HPDE6-E6E7 (cell line): ENCODE measurements at regions not wholly inside any gene's neighbourhood (a gene's known extent, or its start where the extent isn't known, plus 50 kb on each side); places are given as distances from the start of the nearest gene placed in this dataset.
"Not testable (repeated sequence)": the region's sequence is repeated elsewhere in the genome, so short reads cannot be mapped to it uniquely, and the experiment has no call there.

Source experiments
- DNase-seq: peaks from one replicate; pipeline ENCODE4 v3.0.0; 2011; ENCODE audit warnings: missing footprints; ENCODE audit errors: extremely low spot score

DNA sequence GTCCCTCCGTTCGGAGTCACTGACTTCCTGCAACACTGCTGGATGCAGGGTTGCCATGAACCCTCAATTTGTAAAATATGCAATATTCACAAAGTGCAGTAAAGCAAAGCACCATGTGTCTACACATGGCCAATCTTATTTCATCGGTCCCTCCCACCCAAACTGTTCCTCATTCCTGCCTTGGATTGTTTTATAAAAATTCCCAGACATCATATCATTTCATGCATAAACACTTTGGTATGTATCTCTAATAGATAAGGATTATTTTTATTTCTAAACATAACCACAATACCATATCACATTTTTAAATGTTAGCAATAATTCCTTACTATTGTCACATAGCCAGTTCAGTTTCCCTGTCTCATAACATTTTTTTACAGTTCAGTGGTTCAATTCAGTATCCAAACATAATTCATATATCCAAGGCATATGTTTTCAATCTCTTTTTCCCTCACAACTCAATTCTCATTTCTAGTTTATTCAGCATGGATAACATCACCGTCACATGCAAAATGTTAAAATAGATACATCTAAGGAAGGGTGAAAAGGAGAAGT lies 82.0 kb upstream of the PCAT7 start:
- DNase-seq: no peak

DNA sequence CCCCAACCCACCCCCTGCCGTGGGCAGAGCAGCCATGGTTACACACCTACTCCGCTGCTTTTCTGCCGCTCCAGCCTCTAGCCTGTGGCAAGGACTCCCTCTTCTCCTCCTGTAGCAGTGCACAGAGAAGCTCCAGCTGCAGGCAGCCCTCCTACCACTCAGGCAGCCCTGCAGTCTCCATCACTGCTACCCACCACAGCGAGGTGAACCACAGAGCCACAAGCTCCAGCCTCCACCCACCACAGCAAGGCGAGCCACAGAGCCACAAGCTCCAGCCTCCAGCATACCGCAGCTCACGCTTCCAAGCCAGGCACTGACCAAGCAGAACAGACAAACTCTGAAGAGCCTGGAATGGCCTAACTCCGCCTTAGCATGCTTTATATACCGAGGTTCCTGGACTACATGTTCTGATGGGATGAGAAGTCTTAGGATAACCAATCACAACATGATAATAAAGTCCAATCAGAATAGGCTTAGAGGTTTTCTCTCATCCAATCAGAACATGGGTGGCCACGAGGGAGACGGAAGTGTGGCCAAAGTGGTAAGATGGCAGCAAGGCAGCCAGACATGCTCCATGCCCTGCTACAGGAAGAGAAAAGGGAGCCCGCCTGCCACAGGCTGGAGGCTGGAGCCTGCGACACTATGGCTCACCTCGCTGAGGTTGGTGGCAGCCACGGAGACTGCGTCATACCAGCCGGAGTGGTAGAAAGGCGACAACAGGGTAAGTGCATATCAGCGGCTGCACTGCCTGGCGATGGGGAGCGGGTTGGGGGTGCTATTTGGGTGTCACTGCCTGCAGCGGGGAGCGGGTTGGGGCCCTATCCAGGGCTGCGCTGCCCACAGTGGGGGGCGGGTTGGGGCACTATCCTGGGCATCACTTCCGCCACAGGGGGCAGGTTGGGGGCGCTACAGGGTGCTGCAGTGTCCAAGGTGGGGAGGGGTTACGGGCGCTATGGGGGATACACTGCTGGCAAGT lies 75.8 kb upstream of the PCAT7 start:
- no peak for DNase-seq

DNA sequence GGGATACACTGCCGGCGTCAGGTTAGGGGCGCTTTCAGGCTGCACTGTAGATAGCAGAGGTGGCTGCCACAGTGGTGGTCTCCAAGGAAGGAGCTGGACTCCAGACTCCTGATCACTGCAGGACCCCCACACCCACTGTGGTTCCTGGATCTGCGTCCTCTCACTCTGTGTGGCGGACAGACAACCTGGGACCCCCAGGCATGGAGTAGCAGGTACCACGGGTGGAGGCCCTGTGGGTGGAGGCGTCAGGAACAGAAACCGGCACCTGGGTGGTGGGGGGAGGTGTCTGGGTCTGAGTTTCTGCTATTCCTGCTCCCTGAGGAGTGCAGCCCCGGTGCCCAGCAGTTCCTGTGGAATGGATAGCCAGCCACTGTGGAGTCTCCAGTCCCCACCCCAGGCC lies 75.1 kb upstream of the PCAT7 start:
- DNase-seq: no peak

DNA sequence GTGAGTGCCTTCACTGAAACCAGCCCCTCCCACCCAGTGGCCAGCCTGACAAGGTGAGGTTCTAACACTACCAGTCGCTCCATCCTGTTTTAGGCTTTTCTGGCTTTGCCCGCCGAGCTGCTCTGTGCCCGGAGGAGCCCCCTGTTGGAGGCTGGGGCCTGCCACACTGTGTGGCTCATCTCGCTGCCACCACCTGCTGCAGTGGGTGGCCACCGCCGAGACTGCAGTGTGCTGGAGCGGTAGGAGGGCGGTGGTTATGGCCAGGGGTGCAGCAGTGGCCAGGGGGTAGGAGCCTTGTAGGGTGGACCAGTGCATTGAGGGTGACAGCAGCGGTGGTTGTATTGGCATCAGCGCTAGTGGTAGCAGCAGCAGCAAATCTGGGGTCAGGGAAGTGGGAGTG lies 74.7 kb upstream of the PCAT7 start:
- no peak for DNase-seq

DNA sequence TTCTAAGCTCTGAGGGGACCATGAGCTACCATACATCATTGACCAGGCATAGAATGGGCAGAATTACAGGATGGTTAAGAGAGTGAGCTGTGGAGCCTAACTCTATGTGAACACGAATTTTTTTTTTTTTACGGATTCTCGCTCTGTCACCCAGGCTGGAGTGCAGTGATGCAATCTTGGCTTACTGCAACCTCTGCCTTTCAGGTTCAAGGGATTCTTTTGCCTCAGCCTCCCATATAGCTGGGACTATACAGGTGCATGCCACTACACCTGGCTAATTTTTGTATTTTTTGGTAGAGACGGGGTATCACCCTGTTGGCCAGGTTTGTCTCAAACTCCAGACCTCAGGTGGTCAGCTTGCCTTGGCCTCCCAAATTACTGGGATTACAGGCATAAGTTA lies 72.8 kb upstream of the PCAT7 start:
- DNase-seq: no peak

DNA sequence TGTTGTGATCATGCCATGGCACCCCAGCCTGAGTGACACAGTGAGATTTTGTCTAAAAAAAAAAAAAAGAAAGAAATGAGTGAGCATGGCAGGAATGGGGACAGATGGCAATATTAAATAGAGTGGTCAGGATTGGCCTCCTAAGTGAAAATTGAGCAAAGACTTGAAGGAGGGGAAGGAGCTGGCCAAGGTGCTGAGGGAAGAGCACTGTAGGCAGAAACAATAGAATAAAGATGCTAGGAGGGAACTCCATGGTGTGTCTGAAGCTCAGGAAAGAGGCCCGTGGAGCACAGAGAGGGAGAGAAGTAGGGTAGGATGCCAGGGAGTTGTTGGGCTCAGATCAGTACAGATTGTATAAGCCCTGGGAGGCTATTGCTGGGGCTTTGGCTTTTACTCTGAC lies 64.4 kb upstream of the PCAT7 start:
- DNase-seq: no peak

DNA sequence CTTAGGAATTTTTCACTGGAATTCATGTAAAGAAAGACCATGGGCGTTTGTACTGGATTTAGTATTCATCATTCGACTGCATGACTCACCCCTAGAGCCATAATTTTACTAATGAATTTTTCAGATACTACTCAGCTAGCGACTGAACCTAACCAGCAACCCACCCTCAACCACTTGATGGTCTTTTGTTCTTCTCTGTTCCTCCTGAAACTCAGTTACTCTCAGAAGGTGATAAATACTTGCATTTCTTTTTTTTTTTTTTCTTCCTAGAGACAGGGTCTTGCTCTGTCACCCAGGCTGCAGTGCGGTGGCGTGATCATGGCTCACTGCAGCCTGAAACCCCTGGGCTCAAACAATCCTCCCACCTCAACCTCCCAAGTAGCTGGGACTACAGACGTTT lies 62.8 kb upstream of the PCAT7 start:
- DNase-seq: not testable (repeated sequence)

DNA sequence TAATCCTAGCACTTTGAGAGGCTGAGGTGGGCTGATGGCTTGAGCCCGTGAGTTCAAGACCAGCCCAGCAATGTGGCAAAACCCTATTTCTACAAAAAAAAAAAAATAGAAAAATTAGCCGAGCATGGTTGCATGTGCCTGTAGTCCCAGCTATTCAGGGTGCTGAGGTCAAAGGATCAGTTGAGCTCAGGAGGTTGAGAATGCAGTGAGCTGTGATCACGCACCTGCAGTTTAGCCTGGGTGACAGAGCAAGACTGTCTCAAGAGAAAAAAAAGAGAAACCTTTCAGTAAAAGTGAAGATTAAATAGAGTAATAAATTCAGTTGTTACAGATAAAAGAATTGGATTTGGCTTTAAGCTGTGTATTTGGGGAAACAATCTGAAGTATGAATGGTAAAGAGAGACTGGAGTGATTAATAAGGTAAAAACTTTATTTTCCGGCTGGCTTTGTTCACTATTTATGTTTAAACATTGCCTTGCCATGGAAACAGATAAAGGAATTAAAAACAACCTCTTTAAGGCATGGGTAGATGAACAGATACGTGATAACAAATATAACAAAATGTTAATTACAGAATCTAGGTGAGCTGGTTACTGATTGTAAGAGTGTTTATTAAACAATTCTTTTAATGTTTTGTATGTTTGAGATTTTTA lies 56.0 kb upstream of the PCAT7 start:
- no peak for DNase-seq

DNA sequence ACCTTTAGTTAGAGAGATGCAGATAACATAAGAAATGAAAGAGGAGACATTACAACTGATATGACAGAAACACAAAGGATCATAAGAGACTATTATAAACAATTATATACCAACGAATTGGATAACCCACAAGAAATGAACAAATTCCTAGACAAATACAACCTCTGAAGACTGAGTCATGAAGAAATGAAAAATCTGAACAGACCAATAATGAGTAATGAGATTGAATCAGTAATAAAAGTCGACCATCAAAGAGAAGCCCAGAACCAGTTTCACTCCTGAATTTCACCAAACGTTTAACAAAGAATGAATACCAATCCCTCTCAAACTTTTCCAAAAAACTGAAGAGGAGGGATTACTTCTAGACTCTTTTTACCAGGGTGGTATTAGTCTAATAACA lies 50.5 kb upstream of the PCAT7 start:
- no peak for DNase-seq
